AG04449 (cell line): ENCODE measurements at regions not wholly inside any gene's neighbourhood (a gene's known extent, or its start where the extent isn't known, plus 50 kb on each side); places are given as distances from the start of the nearest gene placed in this dataset.

ENCODE experiments used
- CTCF ChIA-PET: fragments of 350-600 bp; formaldehyde crosslinking; extraction: SDS; loops from one replicate; lab custom pipeline; 2021; ENCODE audit warnings: antibody characterized with exemption; lab: Yijun Ruan, JAX
- POLR2A ChIA-PET: fragments of 400-600, 350-600 bp; formaldehyde crosslinking; extraction: SDS; loops from one replicate; lab custom pipeline; 2020; ENCODE audit warnings: antibody characterized with exemption, inconsistent platforms; lab: Yijun Ruan, JAX
- DNase-seq: peaks from one replicate; pipeline ENCODE4 v3.0.0-alpha.2; 2010; ENCODE audit warnings: low read depth, low spot score
- H3K4me3 ChIP-seq: 2 replicates; pipeline ENCODE4 v1.5.1; 2011; ENCODE audit warnings: low read depth, mild to moderate bottlenecking, control low read depth, low read length
- CTCF ChIP-seq: IDR thresholded peaks from one replicate; pipeline ENCODE4 v1.5.1; 2011; ENCODE audit warnings: mild to moderate bottlenecking, moderate library complexity, low read length, control low read depth, inconsistent platforms; ENCODE audit not compliant: insufficient read depth; ENCODE audit errors: missing control alignments

- ChIA-PET CTCF (interaction anchor here (1.0 to 7.8 kb wide), 4 partner anchors 19 to 129 kb away, joined by 3 to 98 read pairs (median 13); partner anchors contain the start of gene MACF1), POLR2A (interaction anchor here (0.5 to 1.0 kb wide), 3 partner anchors 9 to 19 kb away, joined by 3 to 4 read pairs (median 3); no protein-coding TSS in a partner anchor)
- TF ChIP-seq CTCF: no peak
- H3K4me3 ChIP-seq: no peak overlapping the region
- no peak for DNase-seq
These were observed 74.2 kb upstream of the MACF1 start for GRCh38 chr1:39130325-39130724.

- DNase-seq: no peak
- TF ChIP-seq CTCF: no peak
- ChIA-PET POLR2A (interaction anchor here (0.7 kb wide), 1 partner anchor 50 kb away, joined by 3 read pairs; no protein-coding TSS in a partner anchor), CTCF (interaction anchor here (0.9 to 7.8 kb wide), 9 partner anchors 9 to 200 kb away, joined by 3 to 98 read pairs (median 5); no protein-coding TSS in a partner anchor)
- no peak overlapping the region for H3K4me3 ChIP-seq
These were observed 72.6 kb upstream of the MACF1 start for GRCh38 chr1:39131940-39132339.

GRCh38 chr1:39132505-39133339, 71.8 kb upstream of the MACF1 start:
- ChIA-PET CTCF (interaction anchor here (0.9 to 7.8 kb wide), 10 partner anchors 9 to 199 kb away, joined by 3 to 98 read pairs (median 5); no protein-coding TSS in a partner anchor), POLR2A (no interaction called here)
- no peak overlapping the region for H3K4me3 ChIP-seq
- no peak for DNase-seq
- no peak for TF ChIP-seq CTCF

- TF ChIP-seq CTCF: no peak
- no peak for DNase-seq
- no peak overlapping the region for H3K4me3 ChIP-seq
- POLR2A ChIA-PET: no interaction called here
- CTCF ChIA-PET: interaction anchor here (1.1 to 7.8 kb wide), 4 partner anchors 20 to 125 kb away, joined by 3 to 98 read pairs (median 6); no protein-coding TSS in a partner anchor
These were observed 71.2 kb upstream of the MACF1 start for GRCh38 chr1:39133340-39133684.

- CTCF ChIA-PET: no interaction called here
- DNase-seq: no peak
- H3K4me3 ChIP-seq: no peak overlapping the region
- POLR2A ChIA-PET: no interaction called here
- no peak for TF ChIP-seq CTCF
These were observed 69.6 kb upstream of the MACF1 start for GRCh38 chr1:39134768-39135333.

GRCh38 chr1:39136638-39137037, 67.9 kb upstream of the MACF1 start:
- H3K4me3 ChIP-seq: no peak overlapping the region
- POLR2A ChIA-PET: no interaction called here
- TF ChIP-seq CTCF: no peak
- no peak for DNase-seq
- CTCF ChIA-PET: interaction anchor here (0.7 to 1.6 kb wide), 3 partner anchors 28 to 55 kb away, joined by 3 to 7 read pairs (median 3); no protein-coding TSS in a partner anchor
